HCEC 1CT (cell line): ENCODE measurements at regions not wholly inside any gene's neighbourhood (a gene's known extent, or its start where the extent isn't known, plus 50 kb on each side); places are given as distances from the start of the nearest gene placed in this dataset.
A peak's percentile ranks its signal among the peaks of the same experiment; 100 is the strongest.

Experiments used
- DNase-seq: peaks from one replicate; pipeline ENCODE4 v3.0.0-alpha.2; 2017

- no peak for DNase-seq
These were observed 538.2 kb upstream of the CELF2 start for GRCh38 chr10:10479465-10479864.

GRCh38 chr10:10482613-10483012 lies 535.1 kb upstream of the CELF2 start:
- DNase-seq: no peak

DNA sequence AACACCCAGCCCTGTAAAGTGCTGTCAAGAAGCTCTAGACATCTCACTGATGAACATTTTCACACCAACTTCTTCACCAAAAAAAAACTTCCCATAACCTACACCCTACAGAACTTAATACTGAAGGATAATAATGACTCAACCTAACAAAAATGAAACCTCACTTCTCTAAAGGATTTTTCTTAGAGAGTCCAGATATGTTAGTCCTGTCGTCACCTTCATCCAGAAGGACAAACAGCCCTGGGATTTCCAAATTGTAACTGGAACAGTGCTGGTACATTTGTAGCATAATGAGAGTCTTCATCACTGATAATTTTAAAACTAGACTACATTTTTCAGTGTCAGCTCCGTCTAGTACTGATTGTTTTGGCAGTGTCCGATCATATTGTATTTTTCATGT lies 528.6 kb upstream of the CELF2 start:
- no peak for DNase-seq

DNA sequence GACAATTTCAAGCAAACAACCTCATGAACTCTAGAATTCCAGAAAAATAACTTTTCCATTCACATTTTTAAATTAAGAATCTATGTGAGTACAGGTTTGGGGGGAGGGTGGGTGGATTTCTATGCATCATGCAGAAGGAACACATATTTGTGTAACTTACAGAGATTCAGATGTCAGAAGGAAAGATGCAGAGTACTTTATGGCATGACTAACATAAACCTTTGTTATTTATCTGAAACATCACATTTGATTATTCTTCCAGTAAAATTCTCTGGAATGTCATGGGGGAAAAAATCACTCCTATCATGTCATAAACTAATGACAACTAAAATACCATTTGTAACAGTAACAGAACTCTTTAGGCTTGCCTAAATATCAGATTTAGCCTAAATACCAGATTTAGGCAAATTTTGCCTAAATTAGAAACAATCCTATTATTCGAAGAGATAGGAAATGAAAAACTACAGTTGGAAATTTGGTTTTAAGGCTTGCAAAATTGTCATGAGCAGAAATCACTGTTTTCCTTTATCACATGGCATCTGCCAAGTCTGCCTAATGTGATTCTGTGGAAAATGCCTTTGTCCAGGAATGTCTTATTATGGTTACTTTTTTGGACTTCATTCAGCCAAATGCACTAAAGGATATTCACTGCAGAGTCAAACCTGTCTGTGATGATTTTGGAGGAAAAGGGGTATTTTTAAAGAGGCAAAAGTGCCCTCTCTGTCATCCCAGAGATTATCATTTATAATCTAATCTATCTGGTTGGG lies 527.7 kb upstream of the CELF2 start:
- DNase-seq: peak; percentile 32

GRCh38 chr10:10490581-10490980 lies 527.1 kb upstream of the CELF2 start:
- DNase-seq: no peak

DNA sequence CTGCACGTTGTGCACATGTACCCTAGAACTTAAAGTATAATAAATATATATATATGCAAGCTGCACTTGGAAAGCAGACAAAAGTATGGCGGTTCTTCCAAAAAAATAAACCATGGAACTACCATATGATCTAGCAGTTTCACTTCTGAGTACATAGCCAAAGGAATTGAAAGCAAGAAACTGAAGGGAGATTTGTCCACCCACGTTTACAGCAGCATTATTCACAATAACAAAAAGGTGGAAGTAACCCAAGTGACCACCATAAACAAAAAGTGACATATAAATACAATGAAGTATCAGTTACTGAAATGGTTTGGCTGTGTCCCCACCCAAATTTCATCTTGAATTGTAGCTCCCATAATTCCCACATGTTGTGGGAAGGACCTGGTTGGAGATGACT lies 525.3 kb upstream of the CELF2 start:
- no peak for DNase-seq

DNA sequence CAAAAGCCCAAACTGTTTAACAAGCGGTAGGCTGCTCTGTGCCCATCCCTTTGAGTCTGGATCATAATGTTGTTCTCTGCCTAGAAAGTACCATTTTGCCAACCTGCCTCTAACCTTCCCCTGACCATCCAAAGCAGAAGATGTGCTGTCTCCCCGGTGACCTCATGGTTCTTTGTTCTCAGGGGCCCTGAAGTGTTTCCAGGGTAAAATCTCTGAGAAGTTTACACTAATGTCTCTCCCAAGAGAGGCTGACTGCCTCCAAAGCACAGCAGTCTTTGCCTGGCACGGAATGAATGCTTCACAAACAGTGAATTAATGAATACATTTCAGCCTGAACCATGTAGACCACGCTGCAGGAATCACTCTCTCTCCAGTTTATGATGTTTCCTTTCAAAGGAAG lies 523.8 kb upstream of the CELF2 start:
- no peak for DNase-seq

DNA sequence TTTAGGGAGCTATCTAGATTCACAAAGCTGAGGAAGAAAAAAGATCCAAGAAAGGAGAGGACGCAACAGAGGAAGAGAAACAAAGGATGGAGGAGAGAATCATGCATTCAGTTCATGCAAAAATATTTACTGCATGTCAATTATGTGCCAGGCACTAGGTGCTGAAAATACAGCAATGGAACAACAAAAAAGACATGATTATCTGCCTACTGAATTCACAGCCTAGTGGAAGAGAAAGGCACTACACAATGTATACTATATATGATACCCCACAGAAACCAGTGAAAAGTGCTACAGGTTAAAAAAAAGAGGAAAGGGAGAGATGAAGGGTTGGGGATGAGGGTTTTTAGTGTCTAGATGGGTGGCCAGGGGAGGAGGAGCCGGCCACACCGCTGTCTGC lies 520.4 kb upstream of the CELF2 start:
- DNase-seq: no peak

DNA sequence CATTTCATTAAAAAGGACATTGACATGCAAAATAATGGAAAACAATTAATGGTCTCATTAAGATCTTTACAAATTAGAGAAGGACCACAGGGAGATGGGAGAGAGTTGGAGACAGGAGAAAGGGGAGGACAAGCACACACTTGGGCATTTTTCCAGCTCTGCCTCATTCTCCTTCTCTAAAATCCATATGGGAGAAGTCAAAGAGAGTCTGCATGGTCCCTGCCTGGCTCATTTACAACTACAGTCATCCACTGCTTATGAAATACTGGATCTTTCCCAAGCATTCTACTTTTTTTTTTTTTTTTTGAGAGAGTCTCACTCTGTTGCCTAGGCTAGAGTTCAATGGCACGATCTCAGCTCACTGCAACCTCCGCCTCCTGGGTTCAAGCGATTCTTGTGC lies 518.9 kb upstream of the CELF2 start:
- DNase-seq: peak; percentile 76

DNA sequence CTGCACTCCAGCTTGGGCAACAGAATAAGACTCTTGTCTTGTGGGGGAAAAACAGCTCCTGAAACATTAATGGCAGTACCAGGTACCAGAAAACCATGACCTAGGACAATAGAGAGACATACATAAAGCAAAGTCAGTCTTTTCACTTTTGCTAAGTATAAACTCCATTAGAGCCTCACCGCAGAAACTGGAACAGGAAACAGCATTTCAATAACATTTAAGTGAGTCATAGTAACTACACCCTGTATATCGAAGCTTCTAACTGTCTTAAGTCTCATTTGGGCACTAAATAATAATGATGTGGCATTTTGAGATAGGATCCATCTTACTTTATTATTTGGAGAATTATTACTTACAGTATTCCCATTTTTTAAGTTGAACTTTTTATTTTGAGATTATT lies 517.8 kb upstream of the CELF2 start:
- peak; percentile 82 for DNase-seq

DNA sequence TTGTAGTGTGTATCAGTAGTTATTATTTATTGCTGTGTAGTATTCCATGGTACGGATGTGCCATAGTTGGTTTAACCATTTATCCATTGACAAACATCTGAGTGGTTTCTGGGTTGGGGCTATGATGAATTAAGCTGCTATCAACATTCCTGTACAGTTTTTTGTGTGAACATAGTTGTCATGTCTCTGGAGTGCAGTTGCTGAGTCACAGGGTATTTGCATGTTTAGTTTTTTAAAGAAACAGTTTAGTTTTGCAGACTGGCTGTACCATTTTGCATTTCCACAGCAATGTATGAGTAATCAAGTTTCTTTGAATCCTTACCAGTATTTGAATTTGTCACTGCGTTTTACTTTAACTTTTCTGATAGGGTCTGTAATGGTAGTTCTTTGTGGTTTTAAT lies 516.7 kb upstream of the CELF2 start:
- peak; percentile 91 for DNase-seq

- DNase-seq: no peak
These were observed 513.9 kb upstream of the CELF2 start for GRCh38 chr10:10503772-10504171.

DNA sequence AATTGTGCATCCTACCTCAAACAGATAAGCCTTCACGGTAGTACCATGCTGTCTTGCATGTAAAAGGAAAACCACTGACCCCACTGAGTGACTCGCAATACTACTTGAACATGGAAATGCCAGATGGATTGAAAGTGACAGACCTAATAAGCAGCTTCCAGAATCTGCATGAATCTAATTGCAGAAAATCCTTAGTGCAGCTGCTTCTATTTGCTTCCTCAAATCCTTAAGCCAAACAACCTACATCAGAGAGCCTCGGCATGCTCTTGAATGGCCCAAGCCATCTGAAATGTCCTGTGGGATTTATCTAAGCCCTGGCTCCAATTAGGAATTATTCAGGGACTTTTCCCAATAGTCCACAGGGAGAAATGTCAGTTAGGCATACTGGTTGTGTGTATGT lies 509.5 kb upstream of the CELF2 start:
- DNase-seq: no peak

DNA sequence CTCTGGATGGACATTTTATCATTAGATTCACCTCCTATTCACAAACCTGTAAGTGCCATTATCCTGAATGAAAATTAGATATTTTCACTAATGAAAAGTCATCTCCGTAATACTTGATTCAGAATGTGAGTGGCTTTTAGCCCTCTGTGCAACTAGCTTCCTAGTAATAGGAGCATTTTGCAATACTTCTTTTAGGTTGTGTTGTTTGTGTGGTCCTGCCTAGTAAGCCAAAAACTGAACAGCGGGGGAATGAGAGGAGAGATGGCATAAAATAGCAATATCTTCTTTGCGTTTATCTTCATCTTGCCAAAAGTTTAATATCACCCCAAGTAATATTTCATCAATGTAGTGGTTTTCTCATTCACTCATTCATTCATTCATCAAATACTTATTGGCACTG lies 507.5 kb upstream of the CELF2 start:
- no peak for DNase-seq

DNA sequence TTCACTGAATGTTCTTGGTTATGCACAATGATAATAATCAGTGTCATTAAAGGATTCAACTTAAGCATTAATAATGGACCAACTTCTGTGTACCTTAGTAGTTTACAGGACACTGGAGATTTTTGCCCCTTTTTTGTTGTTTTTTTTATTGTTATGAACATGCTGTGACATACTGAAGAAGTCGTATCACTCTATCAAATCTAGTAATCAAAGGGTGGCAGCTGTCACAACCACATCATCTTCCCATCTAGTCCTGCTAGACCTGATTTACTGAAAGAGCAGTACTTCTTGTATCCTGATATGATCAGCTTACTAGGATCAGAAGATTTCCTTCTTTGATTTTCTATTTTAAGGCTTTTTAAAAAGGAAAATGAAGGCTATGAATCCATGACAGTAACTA lies 504.6 kb upstream of the CELF2 start:
- DNase-seq: no peak

- DNase-seq: no peak
These were observed 503.8 kb upstream of the CELF2 start for GRCh38 chr10:10513898-10514297.

DNA sequence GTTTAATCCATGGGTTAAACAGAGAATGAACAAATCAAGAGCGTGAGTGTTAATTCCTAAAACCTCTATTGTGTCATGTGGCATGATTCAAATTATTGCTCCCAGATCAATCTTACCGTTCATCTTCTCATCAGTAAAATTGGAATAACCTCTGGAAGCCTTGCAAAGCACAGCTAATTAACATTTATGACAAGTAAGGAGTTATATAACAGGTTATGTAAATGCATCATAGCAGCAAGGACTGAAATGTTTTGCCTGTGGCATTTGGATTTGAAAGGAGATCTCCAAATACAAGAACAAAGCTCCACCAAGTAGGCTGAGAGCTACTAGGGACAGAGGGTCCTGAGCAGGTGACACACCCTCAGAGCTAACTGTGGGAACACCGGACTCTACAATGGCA lies 502.9 kb upstream of the CELF2 start:
- DNase-seq: no peak

GRCh38 chr10:10515479-10516204 lies 502.0 kb upstream of the CELF2 start:
- peak; percentile 6 for DNase-seq

- no peak for DNase-seq
These were observed 501.1 kb upstream of the CELF2 start for GRCh38 chr10:10516346-10517130.

DNA sequence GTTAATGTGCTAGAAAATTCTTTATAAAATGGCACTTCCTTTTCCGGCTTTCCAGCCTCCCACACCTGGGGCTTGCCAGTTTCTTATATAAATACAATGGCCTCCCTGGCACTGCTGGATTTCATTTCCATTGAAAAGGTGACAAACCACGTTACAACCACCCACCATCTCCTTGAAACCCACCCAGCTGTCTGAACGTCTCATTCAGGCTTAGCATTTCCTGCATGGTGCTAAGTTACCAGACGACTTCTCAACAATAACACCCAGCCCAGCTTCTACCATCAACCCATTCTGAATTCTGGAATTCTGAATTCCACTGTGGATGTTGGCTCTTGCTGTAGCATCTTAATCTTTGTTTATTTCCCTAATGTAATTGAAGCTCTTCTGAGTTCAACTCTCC lies 499.8 kb upstream of the CELF2 start:
- no peak for DNase-seq

DNA sequence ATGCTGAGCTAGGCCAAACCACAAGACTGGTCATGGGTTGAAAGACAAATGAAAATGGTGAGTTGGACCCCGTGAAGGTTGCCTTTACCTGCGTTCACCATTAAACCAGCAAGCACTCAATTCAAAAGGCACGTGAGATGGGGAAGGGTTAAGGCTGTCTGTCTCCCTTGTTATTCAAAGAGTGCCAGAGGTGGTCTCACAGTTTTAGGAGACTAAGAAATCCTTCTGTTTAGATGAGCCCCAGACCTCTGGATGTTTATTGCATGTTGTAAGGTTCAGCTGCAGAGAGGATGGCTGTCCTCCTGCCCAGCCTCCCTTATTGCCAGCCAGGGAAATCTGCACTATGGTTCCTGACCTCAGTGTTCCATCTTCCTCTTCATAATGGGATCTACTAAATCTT lies 498.0 kb upstream of the CELF2 start:
- no peak for DNase-seq

- no peak for DNase-seq
These were observed 496.9 kb upstream of the CELF2 start for GRCh38 chr10:10520491-10521385.

GRCh38 chr10:10526846-10527245 lies 490.8 kb upstream of the CELF2 start:
- no peak for DNase-seq
